SJCRH30 (cell line): ENCODE measurements at regions not wholly inside any gene's neighbourhood (a gene's known extent, or its start where the extent isn't known, plus 50 kb on each side); places are given as distances from the start of the nearest gene placed in this dataset.

ENCODE experiments used
- DNase-seq, 2 experiments: peaks; one replicate each; pipeline ENCODE4 v3.0.0-alpha.2; 2015 to 2020
- H3K27ac ChIP-seq: fragments of 250-450 bp; sonication (Bioruptor Pico); 2 replicates; pipeline ENCODE4 v1.5.1; 2020; ENCODE audit warnings: mild to moderate bottlenecking, moderate library complexity
- H3K27me3 ChIP-seq: fragments of 250-450 bp; sonication (Bioruptor Pico); 2 replicates; pipeline ENCODE4 v1.5.1; 2020; ENCODE audit warnings: mild to moderate bottlenecking, moderate library complexity
- H3K36me3 ChIP-seq: fragments of 250-450 bp; sonication (Bioruptor Pico); 2 replicates; pipeline ENCODE4 v1.5.1; 2020; ENCODE audit warnings: mild to moderate bottlenecking, moderate library complexity
- H3K4me1 ChIP-seq: fragments of 250-450 bp; sonication (Bioruptor Pico); 2 replicates; pipeline ENCODE4 v1.5.1; 2020; ENCODE audit warnings: mild to moderate bottlenecking, moderate library complexity
- H3K4me3 ChIP-seq: fragments of 250-450 bp; sonication (Bioruptor Pico); 2 replicates; pipeline ENCODE4 v1.5.1; 2020; ENCODE audit warnings: mild to moderate bottlenecking, moderate library complexity
- H3K9me3 ChIP-seq: fragments of 250-450 bp; sonication (Bioruptor Pico); replicated peaks from 2 replicates; pipeline ENCODE4 v1.5.1; 2020; ENCODE audit warnings: mild to moderate bottlenecking, moderate library complexity

GRCh38 chr4:58935332-58935731 lies 1825.1 kb upstream of the IGFBP7 start:
- no peak for DNase-seq
- no peaks in the 10 kb centered on the region for H3K4me1 ChIP-seq
- H3K27me3 ChIP-seq: no peaks in the 10 kb centered on the region
- H3K27ac ChIP-seq: no peak overlapping the region
- H3K9me3 ChIP-seq: no peaks in the 10 kb centered on the region
- no peaks in the 10 kb centered on the region for H3K36me3 ChIP-seq
- no peak overlapping the region for H3K4me3 ChIP-seq

GRCh38 chr4:58936436-58936835 lies 1826.3 kb upstream of the IGFBP7 start:
- no peak for DNase-seq
- no peak overlapping the region for H3K27ac ChIP-seq
- no peaks in the 10 kb centered on the region for H3K27me3 ChIP-seq
- H3K36me3 ChIP-seq: no peaks in the 10 kb centered on the region
- H3K4me3 ChIP-seq: no peak overlapping the region
- no peaks in the 10 kb centered on the region for H3K4me1 ChIP-seq
- no peaks in the 10 kb centered on the region for H3K9me3 ChIP-seq

- H3K27ac ChIP-seq: no peak overlapping the region
- no peaks in the 10 kb centered on the region for H3K4me1 ChIP-seq
- H3K27me3 ChIP-seq: no peaks in the 10 kb centered on the region
- DNase-seq: no peak
- no peaks in the 10 kb centered on the region for H3K9me3 ChIP-seq
- H3K4me3 ChIP-seq: no peak overlapping the region
- H3K36me3 ChIP-seq: no peaks in the 10 kb centered on the region
Observed at GRCh38 chr4:58940167-58940566, 1830.0 kb upstream of the IGFBP7 start.

- Histone ChIP-seq H3K4me1 (no peaks in the 10 kb centered on the region), H3K27me3 (no peaks in the 10 kb centered on the region), H3K9me3 (no peaks in the 10 kb centered on the region), H3K27ac (no peak overlapping the region), H3K36me3 (no peaks in the 10 kb centered on the region), H3K4me3 (no peak overlapping the region)
- DNase-seq: no peak
Observed at GRCh38 chr4:58941286-58941685, 1831.1 kb upstream of the IGFBP7 start.

- H3K4me1 ChIP-seq: no peaks in the 10 kb centered on the region
- no peak overlapping the region for H3K4me3 ChIP-seq
- H3K27ac ChIP-seq: peak overlapping the region; percentile 1; the same call in 1 of the 2 replicates
- no peaks in the 10 kb centered on the region for H3K36me3 ChIP-seq
- no peak for DNase-seq
- H3K27me3 ChIP-seq: no peaks in the 10 kb centered on the region
- no peaks in the 10 kb centered on the region for H3K9me3 ChIP-seq
Observed at GRCh38 chr4:58953575-58953974, 1843.4 kb upstream of the IGFBP7 start.

GRCh38 chr4:58957711-58958110 lies 1847.5 kb upstream of the IGFBP7 start:
- H3K27me3 ChIP-seq: no peaks in the 10 kb centered on the region
- no peaks in the 10 kb centered on the region for H3K4me1 ChIP-seq
- H3K4me3 ChIP-seq: no peak overlapping the region
- no peaks in the 10 kb centered on the region for H3K9me3 ChIP-seq
- H3K27ac ChIP-seq: no peak overlapping the region
- no peak for DNase-seq
- H3K36me3 ChIP-seq: no peaks in the 10 kb centered on the region

GRCh38 chr4:58961283-58961682 lies 1851.1 kb upstream of the IGFBP7 start:
- H3K27ac ChIP-seq: no peak overlapping the region
- no peaks in the 10 kb centered on the region for H3K27me3 ChIP-seq
- no peak for DNase-seq
- H3K36me3 ChIP-seq: no peaks in the 10 kb centered on the region
- no peaks in the 10 kb centered on the region for H3K9me3 ChIP-seq
- H3K4me1 ChIP-seq: no peaks in the 10 kb centered on the region
- H3K4me3 ChIP-seq: no peak overlapping the region

- DNase-seq: no peak
- H3K9me3 ChIP-seq: no peaks in the 10 kb centered on the region
Observed at GRCh38 chr4:58961925-58962324, 1851.7 kb upstream of the IGFBP7 start.

GRCh38 chr4:58962424-58962823 lies 1852.2 kb upstream of the IGFBP7 start:
- Histone ChIP-seq H3K4me1 (no peaks in the 10 kb centered on the region), H3K9me3 (no peaks in the 10 kb centered on the region), H3K27ac (no peak overlapping the region), H3K27me3 (no peaks in the 10 kb centered on the region), H3K36me3 (no peaks in the 10 kb centered on the region), H3K4me3 (no peak overlapping the region)
- no peak for DNase-seq

More at GRCh38 chr4:58961925-58962324, 1851.7 kb upstream of the IGFBP7 start:
- no peaks in the 10 kb centered on the region for H3K36me3 ChIP-seq
- H3K4me3 ChIP-seq: no peak overlapping the region
- H3K27ac ChIP-seq: no peak overlapping the region
- H3K27me3 ChIP-seq: no peaks in the 10 kb centered on the region
- no peaks in the 10 kb centered on the region for H3K4me1 ChIP-seq

GRCh38 chr4:58981828-58982227 lies 1871.6 kb upstream of the IGFBP7 start:
- Histone ChIP-seq H3K4me3 (no peak overlapping the region), H3K9me3 (no peaks in the 10 kb centered on the region), H3K27ac (no peak overlapping the region), H3K4me1 (peaks cover 2% of the 10 kb centered on the region; the same call in 1 of the 2 replicates), H3K27me3 (no peaks in the 10 kb centered on the region), H3K36me3 (no peaks in the 10 kb centered on the region)
- no peak for DNase-seq

- DNase-seq: no peak
Observed at GRCh38 chr4:58983887-58984286, 1873.7 kb upstream of the IGFBP7 start.

GRCh38 chr4:59002148-59002547 lies 1892.0 kb upstream of the IGFBP7 start:
- H3K36me3 ChIP-seq: no peaks in the 10 kb centered on the region
- no peak for DNase-seq
- H3K4me3 ChIP-seq: no peak overlapping the region
- no peaks in the 10 kb centered on the region for H3K9me3 ChIP-seq
- no peaks in the 10 kb centered on the region for H3K27me3 ChIP-seq
- H3K4me1 ChIP-seq: no peaks in the 10 kb centered on the region
- no peak overlapping the region for H3K27ac ChIP-seq

More at GRCh38 chr4:58983887-58984286, 1873.7 kb upstream of the IGFBP7 start:
- H3K27me3 ChIP-seq: no peaks in the 10 kb centered on the region
- no peaks in the 10 kb centered on the region for H3K9me3 ChIP-seq
- peaks cover 2% of the 10 kb centered on the region; the same call in 1 of the 2 replicates for H3K4me1 ChIP-seq
- no peak overlapping the region for H3K4me3 ChIP-seq
- H3K36me3 ChIP-seq: no peaks in the 10 kb centered on the region
- H3K27ac ChIP-seq: no peak overlapping the region

- Histone ChIP-seq H3K27ac (no peak overlapping the region), H3K27me3 (no peaks in the 10 kb centered on the region), H3K36me3 (no peaks in the 10 kb centered on the region), H3K4me1 (0 out of 2 replicates have a peak, but pooled peaks cover 4% of the 10 kb centered on the region), H3K4me3 (no peak overlapping the region), H3K9me3 (peaks cover 10% of the 10 kb centered on the region)
- no peak for DNase-seq
Observed at GRCh38 chr4:59024257-59024656, 1914.1 kb upstream of the IGFBP7 start.

GRCh38 chr4:59037812-59038211 lies 1927.6 kb upstream of the IGFBP7 start:
- H3K4me1 ChIP-seq: peaks cover 9% of the 10 kb centered on the region
- no peaks in the 10 kb centered on the region for H3K9me3 ChIP-seq
- H3K27ac ChIP-seq: no peak overlapping the region
- no peak overlapping the region for H3K4me3 ChIP-seq
- H3K36me3 ChIP-seq: no peaks in the 10 kb centered on the region
- H3K27me3 ChIP-seq: no peaks in the 10 kb centered on the region
- DNase-seq: peak in 1 of 2 experiments; percentile 15

- H3K4me1 ChIP-seq: peaks cover 9% of the 10 kb centered on the region
- no peaks in the 10 kb centered on the region for H3K9me3 ChIP-seq
- no peak overlapping the region for H3K4me3 ChIP-seq
- H3K27me3 ChIP-seq: no peaks in the 10 kb centered on the region
- H3K36me3 ChIP-seq: no peaks in the 10 kb centered on the region
- DNase-seq: no peak
- H3K27ac ChIP-seq: no peak overlapping the region
Observed at GRCh38 chr4:59039046-59039445, 1928.9 kb upstream of the IGFBP7 start.

GRCh38 chr4:59044286-59044900 lies 1934.2 kb upstream of the IGFBP7 start:
- Histone ChIP-seq H3K4me3 (no peak overlapping the region), H3K27me3 (no peaks in the 10 kb centered on the region), H3K36me3 (no peaks in the 10 kb centered on the region), H3K9me3 (no peaks in the 10 kb centered on the region), H3K27ac (no peak overlapping the region), H3K4me1 (no peaks in the 10 kb centered on the region)
- DNase-seq: peak in 1 of 2 experiments; percentile 6
